Lower leg skin (tissue), 4 donors: ENCODE measurements at regions not wholly inside any gene's neighbourhood (a gene's known extent, or its start where the extent isn't known, plus 50 kb on each side); places are given as distances from the start of the nearest gene placed in this dataset.

Experiments used
- DNase-seq, 2 donors: peaks; one replicate each; pipeline ENCODE4 v3.0.0-alpha.2; 2019; ENCODE audit warnings: low spot score in 2 of 2
- H3K4me3 ChIP-seq: fragments of 200-600 bp; sonication (generic); 2 replicates; pipeline ENCODE4 v1.5.1; 2017; ENCODE audit warnings: mild to moderate bottlenecking, low read depth; ENCODE audit not compliant: poor library complexity, severe bottlenecking
- POLR2A ChIP-seq, 2 donors: fragments of 450-650 bp; IDR thresholded peaks; one replicate each; pipeline ENCODE4 v1.6.1; 2016 to 2017; ENCODE audit warnings: antibody characterized with exemption in 2 of 2, mild to moderate bottlenecking in 1 of 2, moderate library complexity in 1 of 2
- WGBS, 2 donors: methylation state at CpG; one replicate each; pipeline ENCODE4 v1.1.5; 2018; 5-methylcytosine and 5-hydroxymethylcytosine counted together
- intact Hi-C: fragments of 100-400 bp; cut with DNase I; formaldehyde crosslinking; loops from one replicate; pipeline ENCODE4 v1.15.0; 2023; ENCODE audit warnings: low total_unique reads
- TF ChIP-seq, protein P1 (sequence below), 3 donors: fragments of 450-650 bp; IDR thresholded peaks; one replicate each; pipeline ENCODE4 v1.5.1; 2016; ENCODE audit warnings: antibody characterized with exemption in 3 of 3, mild to moderate bottlenecking in 3 of 3, moderate library complexity in 2 of 3

DNA sequence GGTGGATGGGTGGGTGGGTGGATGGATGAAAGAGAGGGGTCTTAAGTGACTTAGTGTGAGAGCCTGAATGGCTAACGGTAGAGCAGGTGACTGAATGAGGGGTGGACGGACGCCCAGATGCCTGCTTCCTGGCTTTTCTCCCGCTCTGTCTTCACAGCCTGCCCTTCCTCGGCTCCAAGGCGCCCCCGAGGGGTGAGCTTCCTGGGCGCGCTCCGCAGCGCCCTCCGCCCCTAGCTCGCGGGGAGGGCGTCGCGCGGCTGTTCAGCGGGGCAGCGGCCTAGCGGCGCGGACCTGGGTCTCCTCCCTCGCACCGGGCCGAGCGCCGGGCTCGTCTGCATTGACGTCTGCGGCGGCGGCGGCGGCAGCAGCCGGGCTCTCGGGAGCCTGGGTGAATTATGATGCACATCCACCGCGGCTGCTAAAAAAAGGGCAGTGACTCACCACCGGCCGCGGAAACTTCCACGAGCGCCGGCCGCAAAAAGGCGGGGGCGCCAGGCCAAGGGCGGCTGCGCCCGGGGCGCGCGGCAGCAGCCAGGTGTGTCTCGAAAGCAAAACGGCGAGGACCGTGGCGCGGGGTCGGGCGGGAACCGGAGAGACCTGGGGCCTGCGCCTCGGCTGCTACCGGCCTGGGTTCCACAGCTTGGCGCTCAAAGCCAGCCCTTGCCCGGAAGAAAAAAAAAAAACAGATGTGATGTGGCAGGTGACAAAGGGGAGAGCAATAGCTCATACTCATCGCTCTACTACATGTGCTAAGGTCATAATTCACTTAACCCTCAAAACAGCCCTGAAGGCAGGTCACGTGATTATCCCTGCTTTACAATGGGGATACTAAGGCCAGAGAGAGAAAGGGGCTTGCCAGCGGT lies 143.0 kb upstream of the ADRA1B start:
- no peak for TF ChIP-seq POLR2A (IDR thresholded peaks at IDR 0.05)
- TF ChIP-seq, protein P1, sequence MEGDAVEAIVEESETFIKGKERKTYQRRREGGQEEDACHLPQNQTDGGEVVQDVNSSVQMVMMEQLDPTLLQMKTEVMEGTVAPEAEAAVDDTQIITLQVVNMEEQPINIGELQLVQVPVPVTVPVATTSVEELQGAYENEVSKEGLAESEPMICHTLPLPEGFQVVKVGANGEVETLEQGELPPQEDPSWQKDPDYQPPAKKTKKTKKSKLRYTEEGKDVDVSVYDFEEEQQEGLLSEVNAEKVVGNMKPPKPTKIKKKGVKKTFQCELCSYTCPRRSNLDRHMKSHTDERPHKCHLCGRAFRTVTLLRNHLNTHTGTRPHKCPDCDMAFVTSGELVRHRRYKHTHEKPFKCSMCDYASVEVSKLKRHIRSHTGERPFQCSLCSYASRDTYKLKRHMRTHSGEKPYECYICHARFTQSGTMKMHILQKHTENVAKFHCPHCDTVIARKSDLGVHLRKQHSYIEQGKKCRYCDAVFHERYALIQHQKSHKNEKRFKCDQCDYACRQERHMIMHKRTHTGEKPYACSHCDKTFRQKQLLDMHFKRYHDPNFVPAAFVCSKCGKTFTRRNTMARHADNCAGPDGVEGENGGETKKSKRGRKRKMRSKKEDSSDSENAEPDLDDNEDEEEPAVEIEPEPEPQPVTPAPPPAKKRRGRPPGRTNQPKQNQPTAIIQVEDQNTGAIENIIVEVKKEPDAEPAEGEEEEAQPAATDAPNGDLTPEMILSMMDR (IDR thresholded peaks at IDR 0.05), result no peak
- intact Hi-C loops, result no loop called here
- WGBS, 2 donors, result 4% methylated on average over 34 to 38 of the region's 71 CpGs
- H3K4me3 ChIP-seq, result no peak overlapping the region
- peak; percentile 52 to 95 for DNase-seq

DNA sequence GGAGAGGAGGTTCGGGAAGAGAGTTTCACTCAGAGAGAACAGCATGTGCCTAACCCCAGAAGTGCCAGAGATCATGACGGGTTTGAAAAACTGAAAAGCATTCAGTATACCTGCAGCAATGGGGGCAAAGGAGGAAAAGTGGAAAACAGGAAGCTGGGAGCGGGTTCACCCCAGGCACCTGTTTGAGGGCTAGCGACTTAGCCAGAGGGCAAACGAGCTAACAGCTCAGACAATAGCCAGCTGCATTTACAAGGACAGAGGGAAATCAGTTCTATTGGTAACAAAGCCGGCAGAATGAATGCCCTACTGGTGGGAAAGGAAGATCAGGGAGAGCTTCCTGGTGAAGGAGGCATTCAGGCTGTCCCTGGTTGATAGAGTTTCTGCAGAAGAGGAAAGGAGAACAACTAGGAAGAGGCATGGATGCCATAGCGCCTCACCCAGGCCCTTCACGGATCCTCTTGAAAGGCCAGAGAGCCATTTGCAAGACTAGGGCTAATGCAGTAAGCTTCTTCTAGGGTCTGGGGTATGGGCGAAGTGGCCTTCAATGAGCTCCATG lies 141.7 kb upstream of the ADRA1B start:
- intact Hi-C loops, result no loop called here
- TF ChIP-seq POLR2A (IDR thresholded peaks at IDR 0.05), result no peak
- TF ChIP-seq, protein P1 (IDR thresholded peaks at IDR 0.05), result no peak
- no peak for DNase-seq
- 84 to 85% methylated on average over 9 of the region's 9 CpGs for WGBS, 2 donors
- H3K4me3 ChIP-seq, result no peak overlapping the region

DNA sequence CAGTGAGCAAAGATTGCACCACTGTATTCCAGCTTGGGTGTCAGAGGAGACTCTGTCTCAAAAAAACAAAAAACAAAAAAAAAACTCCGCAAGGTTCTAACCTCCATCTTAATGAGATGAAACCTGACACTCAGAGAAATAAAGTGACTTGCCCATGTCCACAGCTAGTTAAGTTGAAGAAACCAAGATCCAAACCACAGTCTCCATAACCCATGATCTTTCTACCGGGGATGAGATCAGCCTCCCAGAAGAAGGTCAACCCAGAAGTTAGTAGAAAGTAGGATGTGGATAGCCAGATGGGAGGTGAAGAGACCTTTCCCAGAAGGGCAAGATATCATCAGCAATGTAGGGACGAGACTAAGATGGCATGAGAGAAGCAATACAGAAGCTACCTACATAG lies 140.4 kb upstream of the ADRA1B start:
- no peak for DNase-seq
- 87 to 89% methylated on average over 3 of the region's 3 CpGs for WGBS, 2 donors
- no peak for TF ChIP-seq POLR2A (IDR thresholded peaks at IDR 0.05)
- TF ChIP-seq, protein P1 (IDR thresholded peaks at IDR 0.05), result no peak
- intact Hi-C loops, result no loop called here
- H3K4me3 ChIP-seq, result no peak overlapping the region

DNA sequence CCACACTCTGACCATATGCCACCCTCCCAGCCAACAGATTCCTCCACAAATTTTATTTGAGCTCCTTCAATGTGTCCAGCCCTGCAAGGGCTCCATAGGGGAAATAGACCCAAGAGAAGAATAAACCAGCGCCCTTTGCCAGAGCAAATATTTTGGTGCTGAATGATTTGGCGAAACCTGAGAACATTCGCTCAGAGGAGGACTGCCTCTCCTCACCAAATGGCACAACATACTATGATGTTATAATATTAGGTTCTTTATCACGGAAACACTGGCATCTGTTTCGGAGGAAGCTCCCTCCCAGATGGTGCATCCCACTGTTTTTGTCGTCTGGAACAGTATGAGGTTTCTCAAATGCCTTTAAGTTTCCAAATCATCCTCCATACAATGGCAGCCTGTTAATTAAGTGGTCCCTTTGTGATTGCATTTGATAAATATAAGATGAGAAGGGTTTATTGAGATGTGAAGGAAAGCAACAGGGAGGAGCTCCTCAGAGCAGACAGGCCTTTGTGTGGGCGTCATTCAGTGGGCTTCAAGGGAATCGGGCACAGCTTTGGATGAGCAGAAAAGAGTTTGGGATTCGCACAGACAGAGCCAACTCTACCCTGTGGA lies 139.1 kb upstream of the ADRA1B start:
- no peak for DNase-seq
- WGBS, 2 donors, result 87 to 90% methylated on average over 9 of the region's 9 CpGs
- H3K4me3 ChIP-seq, result no peak overlapping the region
- TF ChIP-seq, protein P1 (IDR thresholded peaks at IDR 0.05), result no peak
- TF ChIP-seq POLR2A (IDR thresholded peaks at IDR 0.05), result no peak
- intact Hi-C loops, result no loop called here

DNA sequence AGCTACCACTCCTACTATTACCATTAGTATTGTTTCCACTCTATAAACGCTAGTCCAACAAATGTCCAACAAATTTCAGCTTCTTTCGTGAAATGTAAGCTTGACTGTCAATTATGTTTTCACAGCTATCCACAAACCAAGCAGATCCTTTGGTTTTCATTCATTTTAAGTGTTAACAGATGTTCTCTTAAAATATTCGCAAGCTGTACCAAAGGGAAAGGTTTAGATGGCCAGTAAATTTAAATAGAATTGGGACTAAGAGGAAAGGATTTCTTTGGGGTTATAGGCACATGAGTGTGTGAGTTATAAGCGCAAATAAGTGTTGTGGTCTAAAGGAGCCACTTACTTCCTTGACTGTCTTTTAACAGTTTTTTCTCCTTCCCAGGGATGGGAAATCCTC lies 136.8 kb upstream of the ADRA1B start:
- no peak overlapping the region for H3K4me3 ChIP-seq
- intact Hi-C loops, result no loop called here
- 73 to 78% methylated on average over 4 of the region's 4 CpGs for WGBS, 2 donors
- TF ChIP-seq POLR2A (IDR thresholded peaks at IDR 0.05), result no peak
- TF ChIP-seq, protein P1 (IDR thresholded peaks at IDR 0.05), result no peak
- no peak for DNase-seq
